ENCODE measurements at regions not wholly inside any gene's neighbourhood (a gene's known extent, or its start where the extent isn't known, plus 50 kb on each side); places are given as distances from the start of the nearest gene placed in this dataset.
"Not testable (repeated sequence)": the region's sequence is repeated elsewhere in the genome, so short reads cannot be mapped to it uniquely, and the experiment has no call there.

- no peak for DNase-seq
These were observed 98.9 kb upstream of the MAPRE2 start for GRCh38 chr18:34942276-34942675.

DNA sequence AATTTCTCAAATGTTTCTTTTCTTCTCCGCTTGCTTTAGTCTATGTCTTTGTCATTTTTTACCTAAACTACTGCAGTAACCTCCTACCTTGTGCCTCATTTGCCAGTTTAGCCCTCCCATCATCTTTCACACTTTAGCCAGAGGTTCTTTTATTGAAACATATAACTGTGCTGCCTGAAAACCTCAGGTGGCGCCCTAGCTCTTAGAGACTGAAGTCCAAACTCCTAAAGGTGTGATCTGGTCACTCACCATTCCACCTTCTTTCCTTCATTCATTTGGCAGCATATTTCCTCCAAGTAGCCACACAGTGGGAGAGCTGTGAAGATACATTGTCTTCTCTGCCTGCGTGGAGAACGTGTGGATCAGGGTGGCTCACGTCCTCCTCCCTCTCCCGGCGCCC is 98.2 kb upstream of the MAPRE2 start:
- no peak for DNase-seq

DNA sequence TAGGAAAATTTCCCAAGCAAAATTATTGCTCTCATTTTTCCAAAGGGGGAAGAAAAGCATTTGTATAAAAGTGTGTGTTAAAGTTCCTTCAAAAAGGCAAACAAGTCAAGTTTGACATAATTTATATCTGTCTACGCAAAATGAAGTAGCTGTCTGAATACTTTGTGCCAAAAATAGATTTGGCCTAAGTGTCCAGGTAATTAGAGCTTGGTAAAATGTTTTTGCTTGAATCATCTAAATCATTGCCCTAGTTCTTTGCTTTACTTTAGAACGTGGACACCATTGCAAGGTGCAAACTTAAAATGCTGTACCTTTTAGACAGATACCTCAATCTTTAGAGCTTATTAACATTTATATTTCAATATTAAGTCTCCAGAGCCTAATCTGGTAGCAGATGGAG is 97.6 kb upstream of the MAPRE2 start:
- no peak for DNase-seq

DNA sequence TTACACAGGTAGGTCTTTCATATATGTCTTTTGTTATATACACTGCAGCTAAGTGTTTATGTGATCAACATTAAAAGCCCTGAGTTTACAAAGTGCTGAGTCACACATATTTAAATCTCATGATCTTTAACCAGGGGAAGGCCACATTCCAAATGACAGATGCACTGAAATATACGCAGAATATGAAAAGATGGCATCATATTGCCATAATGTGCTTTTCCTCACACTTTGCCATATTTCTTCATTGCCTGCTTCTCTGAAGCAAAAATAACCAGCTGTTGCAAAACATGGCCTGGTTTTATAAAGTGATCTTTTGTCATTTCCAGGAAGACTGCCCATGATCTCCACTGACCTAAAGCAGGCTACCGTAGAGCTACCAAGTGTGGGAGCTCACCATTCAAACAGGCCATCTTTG is 93.5 kb upstream of the MAPRE2 start:
- no peak for DNase-seq

DNA sequence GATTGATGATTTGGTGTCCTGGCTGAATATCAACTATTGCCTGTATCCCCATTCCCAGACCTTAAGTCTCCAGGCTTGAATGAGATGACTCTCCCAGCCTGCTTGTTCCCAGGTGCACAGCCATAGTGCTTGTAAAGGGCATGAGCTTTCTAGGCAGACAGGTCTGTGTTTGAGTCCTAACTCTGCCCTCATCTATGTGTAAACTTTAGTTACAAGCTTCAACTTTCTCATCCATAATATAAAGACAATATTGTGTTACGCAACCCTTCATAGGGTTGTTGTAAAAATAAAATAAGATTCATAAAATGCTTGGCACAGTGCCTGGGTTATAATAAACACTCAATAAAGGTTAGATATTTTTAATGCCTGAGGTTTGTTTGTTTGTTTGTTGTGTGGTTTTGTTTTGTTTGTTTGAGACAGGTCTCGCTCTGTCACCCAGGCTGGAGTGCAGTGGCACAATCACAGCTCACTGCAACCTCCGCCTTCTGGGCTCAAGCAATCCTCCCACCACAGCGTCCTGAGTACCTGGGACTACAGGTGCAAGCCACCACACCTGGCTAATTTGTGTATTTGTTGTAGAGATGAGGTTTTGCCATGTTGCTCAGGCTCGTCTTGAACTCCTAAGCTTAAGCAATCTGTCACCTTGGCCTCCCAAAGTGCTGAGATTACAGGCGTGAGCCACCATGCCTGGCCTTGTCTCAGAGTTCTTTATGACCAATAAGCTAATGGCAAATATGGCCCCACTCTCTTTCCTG is 89.4 kb upstream of the MAPRE2 start:
- no peak for DNase-seq

GRCh38 chr18:34953212-34953611 is 88.0 kb upstream of the MAPRE2 start:
- DNase-seq: no peak

- DNase-seq: not testable (repeated sequence)
These were observed 85.7 kb upstream of the MAPRE2 start for GRCh38 chr18:34955494-34955893.

- no peak for DNase-seq
These were observed 84.5 kb upstream of the MAPRE2 start for GRCh38 chr18:34956663-34957062.

DNA sequence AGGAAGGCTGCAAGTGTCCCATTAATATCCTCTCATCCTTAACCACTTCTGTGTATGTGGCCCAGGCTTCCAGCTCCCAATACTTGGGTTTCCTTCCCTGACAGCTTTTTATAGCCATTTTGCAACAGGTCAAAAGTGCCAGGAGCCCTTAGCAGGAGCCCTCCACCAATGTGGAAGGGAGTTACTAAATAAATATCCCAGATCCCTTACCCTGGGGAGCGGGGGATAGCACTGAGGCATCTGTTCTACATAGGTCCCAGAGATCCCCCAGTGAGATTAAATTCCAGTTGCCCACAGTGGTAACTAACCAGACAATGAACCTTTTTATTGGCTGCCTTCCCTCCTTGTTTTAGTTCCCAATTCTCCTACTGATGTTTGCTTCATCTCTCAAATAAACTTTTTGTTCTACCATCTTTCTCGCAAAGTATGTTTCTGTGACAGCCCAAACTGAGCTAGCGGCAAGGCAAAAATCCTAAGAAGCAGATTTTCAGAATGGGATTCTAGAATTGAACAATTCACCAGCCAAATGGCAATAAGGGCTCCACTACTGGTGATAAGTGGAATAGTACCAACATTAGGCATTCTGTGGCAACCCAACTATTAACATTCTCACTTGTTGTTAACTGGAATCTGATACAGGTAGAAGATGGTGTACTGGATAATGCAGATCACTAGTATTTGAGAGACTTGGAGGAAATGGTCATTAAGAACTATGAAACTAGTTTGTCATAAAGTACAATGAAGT is 83.9 kb upstream of the MAPRE2 start:
- DNase-seq: no peak

- no peak for DNase-seq
These were observed 83.4 kb upstream of the MAPRE2 start for GRCh38 chr18:34957864-34958259.

GRCh38 chr18:34959211-34959829 is 81.9 kb upstream of the MAPRE2 start:
- no peak for DNase-seq

DNA sequence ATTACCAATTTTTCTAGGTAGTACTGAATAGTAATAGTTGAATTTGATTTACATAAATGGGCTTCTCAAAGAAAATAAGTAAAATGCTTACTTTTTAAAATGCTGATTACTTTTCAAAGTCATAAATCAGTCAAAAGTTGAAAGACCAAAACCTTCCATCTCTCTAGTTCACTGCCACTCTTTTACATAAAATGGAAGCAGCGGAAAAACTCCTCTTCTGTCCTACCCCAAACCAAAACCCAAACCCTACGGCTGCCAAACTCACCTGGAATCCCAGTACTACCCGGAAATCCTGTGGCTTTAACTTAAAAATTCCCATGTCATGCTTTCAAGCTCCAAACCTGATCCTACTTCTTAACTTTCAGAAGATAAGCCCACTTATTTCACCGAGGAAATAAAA is 81.2 kb upstream of the MAPRE2 start:
- no peak for DNase-seq

DNA sequence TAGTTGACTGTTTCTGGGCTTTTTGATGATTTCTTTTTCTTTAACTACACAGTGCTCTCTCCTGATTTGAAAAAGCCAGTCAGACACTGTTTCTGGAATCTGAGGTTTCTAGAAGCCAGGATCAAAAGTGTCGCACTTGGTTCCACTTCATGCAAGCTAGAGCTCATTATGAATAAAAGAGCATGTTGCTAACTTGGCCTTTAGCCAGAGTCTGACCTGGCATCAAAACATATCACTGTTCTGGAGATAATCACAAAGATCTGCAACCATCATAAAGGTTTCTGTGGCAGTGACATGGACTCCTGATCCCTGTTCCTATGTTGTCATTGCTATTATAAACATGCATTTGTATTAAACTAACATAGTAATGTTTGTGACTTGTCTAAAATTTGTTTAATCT is 76.1 kb upstream of the MAPRE2 start:
- DNase-seq: no peak

DNA sequence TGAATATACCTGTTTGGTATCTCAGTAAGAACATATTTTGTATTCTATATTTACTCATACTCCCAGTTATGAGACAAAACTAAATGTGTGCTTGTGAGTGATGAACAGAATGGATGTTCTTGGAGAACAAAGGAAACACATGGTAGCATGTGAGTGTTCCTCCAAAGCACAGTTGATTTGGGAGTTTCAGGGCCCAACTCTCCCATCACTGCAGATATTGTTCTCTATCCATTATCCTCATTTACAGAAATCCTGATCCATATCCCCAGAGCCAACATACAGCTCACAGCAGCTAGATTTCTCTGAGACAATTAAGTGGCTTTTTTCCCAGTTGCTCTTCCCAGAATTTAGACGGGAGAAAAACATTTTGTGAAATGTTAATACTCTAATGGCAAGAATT is 75.6 kb upstream of the MAPRE2 start:
- no peak for DNase-seq

DNA sequence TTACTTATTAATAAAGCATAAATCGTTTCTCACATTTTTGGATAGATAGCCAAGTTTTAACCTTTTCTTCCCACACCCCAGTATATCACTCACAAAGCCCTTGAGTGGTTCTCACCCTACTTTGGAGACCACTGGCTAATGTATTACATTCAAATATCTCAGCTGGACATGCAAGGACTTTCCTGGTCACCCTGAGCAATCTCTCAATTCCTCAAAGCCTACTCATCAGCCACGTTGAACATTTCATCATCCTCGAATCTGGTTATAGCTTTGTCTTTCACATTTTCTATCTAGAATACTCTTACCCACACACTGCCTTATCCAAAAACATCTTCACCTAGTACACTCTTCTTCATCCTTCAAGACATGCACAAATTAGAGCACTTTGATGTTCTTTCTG is 71.1 kb upstream of the MAPRE2 start:
- DNase-seq: no peak

- no peak for DNase-seq
These were observed 69.9 kb upstream of the MAPRE2 start for GRCh38 chr18:34971313-34971712.

- no peak for DNase-seq
These were observed 68.3 kb upstream of the MAPRE2 start for GRCh38 chr18:34972765-34973414.

DNA sequence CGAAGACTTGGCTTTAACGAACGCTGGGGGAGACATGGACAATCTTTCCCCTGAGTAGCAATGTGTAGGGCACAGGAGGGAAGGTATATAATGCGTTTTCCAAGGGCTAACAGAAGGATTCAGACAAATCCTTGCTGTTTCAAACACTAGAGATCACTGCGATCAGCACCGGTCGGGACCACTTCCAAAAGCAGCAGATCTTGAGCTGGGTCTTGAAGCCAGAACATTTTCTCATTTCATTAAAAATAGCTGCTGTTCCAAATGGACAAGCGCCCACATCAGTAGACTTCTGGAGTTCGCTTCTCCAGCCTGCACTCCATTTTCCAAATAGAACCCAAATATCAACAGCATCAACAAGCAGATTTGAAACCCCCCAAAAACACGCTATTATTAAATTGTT is 65.1 kb upstream of the MAPRE2 start:
- DNase-seq: no peak

DNA sequence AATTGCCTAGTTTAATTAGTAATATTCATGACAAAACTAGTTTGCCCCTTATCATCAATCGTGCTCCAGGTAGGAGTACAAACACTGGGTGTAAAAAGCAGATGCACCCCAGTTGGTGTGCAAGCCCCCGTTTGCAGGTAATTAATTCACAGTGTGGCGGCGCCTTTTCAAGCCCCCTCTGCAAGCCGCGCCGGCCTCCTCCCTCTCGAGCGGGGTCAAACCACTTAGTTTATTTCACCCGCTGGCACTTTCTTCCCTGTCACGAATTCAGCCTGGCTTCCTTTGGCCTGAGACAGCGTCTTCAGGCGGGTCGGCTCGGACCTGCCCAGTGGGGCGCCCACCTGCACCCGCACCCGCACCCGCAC is 64.7 kb upstream of the MAPRE2 start:
- no peak for DNase-seq

DNA sequence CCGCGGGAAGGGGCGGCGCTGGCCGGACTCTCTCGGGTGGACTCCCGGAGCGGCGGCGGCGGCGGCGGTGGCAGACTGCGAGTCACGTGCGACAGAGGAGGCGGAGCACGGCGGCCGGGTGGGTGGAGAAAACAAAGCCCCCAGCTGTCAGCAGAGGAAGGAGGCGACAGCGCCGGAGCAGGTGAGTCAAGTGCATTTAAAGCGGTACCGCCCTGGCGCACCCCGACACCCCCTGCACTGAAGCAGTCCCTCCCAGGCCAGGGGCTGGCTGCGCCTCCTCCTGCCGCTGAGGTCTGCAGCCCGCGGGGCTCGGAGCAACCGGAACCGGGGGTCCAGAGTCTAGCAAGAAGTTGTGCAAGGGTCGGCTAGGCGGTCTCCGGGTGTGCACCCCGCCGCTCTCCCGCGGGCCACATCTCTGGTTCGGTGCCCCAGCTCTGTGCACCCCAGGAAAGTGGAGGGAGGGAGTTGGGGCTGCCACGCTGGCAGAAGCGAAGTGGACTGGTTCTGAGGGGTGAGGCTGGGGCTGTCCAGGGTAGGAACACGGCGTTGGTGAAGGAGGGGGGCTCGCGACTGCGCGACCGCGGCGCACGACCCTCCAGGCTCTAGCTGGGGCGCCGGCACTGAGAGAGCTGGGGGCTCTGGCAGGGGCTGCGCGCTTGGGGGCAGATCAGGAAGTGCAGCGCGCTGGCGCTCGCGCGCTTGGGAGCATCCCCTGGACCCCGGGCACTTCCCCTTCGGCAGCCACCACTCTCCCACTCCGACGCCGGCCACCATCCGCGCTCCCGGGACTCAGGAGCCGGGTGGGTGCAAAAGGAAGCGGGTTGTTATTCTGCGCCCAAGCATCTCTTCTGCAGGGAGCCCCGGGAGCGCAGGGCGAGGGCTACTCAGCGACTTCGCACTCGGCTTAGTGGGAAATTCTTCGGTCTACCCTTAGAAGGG is 64.0 kb upstream of the MAPRE2 start:
- peak; percentile 40 to 73 (median 57) for DNase-seq

- peak; percentile 7 to 55 (median 34) for DNase-seq
These were observed 63.2 kb upstream of the MAPRE2 start for GRCh38 chr18:34977838-34978532.

DNA sequence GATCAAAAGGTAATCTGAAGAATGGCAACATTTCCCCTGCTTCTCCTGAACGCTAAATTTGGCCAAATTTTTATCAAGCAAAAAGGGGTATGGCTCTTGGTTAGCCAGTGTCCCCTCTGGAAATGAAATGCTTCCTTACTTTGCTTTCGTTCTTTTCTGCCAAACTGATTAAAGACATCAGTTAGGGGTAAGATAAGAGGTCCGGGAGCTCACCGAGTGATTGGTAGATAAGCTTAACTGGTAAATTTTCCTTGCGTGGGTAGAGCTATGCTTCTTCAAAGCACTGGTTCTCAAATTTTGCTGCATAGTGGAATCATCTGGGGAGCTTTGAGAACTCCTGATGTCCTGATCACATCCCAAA is 62.7 kb upstream of the MAPRE2 start:
- DNase-seq: no peak
